Effector memory CD8-positive, alpha-beta T cell (primary cell): ENCODE measurements at regions not wholly inside any gene's neighbourhood (a gene's known extent, or its start where the extent isn't known, plus 50 kb on each side); places are given as distances from the start of the nearest gene placed in this dataset.

ENCODE experiments used
- ATAC-seq: fragments of 150-1000 bp; cut with Tn5 transposase; replicated peaks from 2 replicates; pipeline ENCODE4 v1.10.0; 2021; ENCODE audit warnings: mild to moderate bottlenecking, moderate library complexity
- DNase-seq, 3 experiments: peaks; one replicate each; pipeline ENCODE4 v3.0.0; 2021
- H3K27ac Mint-ChIP-seq, 2 donors: one replicate each; pipeline ENCODE4 v1.8.0; 2022; ENCODE audit warnings: mild to moderate bottlenecking in 2 of 2, mixed read lengths in 2 of 2, moderate library complexity in 2 of 2
- H3K27me3 Mint-ChIP-seq, 2 donors: one replicate each; pipeline ENCODE4 v1.8.0; 2022; ENCODE audit warnings: mixed read lengths in 2 of 2
- H3K36me3 Mint-ChIP-seq: one replicate; pipeline ENCODE4 v1.8.0; 2022; ENCODE audit warnings: mild to moderate bottlenecking, moderate library complexity, mixed read lengths; ENCODE audit not compliant: insufficient read depth
- H3K4me1 Mint-ChIP-seq, 2 donors: one replicate each; pipeline ENCODE4 v1.8.0; 2022; ENCODE audit warnings: low read depth in 2 of 2, mixed read lengths in 2 of 2
- H3K4me3 Mint-ChIP-seq, 2 donors: one replicate each; pipeline ENCODE4 v1.8.0; 2022; ENCODE audit warnings: mild to moderate bottlenecking in 2 of 2, mixed read lengths in 2 of 2, moderate library complexity in 2 of 2
- H3K9me3 Mint-ChIP-seq, 2 donors: one replicate each; pipeline ENCODE4 v1.8.0; 2022; ENCODE audit warnings: mixed read lengths in 2 of 2

- peaks cover 39 to 74% of the 10 kb centered on the region in 2 donors for H3K27me3 Mint-ChIP-seq
- no peaks in the 10 kb centered on the region for H3K36me3 Mint-ChIP-seq
Observed at GRCh38 chr11:120019191-120019590, 118.7 kb downstream of the TRIM29 start.

GRCh38 chr11:120017582-120018150, 120.2 kb downstream of the TRIM29 start:
- ATAC-seq (no peak), DNase-seq (no peak)
- Mint-ChIP-seq H3K36me3 (no peaks in the 10 kb centered on the region), H3K27me3 (peaks cover 34 to 67% of the 10 kb centered on the region in 2 donors), H3K9me3 (no peaks in the 10 kb centered on the region), H3K27ac (no peak overlapping the region), H3K4me3 (no peak overlapping the region), H3K4me1 (no peaks in the 10 kb centered on the region)

More at GRCh38 chr11:120019191-120019590, 118.7 kb downstream of the TRIM29 start:
- H3K4me1 Mint-ChIP-seq, result no peaks in the 10 kb centered on the region
- no peak overlapping the region for H3K4me3 Mint-ChIP-seq
- no peak for ATAC-seq
- no peak overlapping the region for H3K27ac Mint-ChIP-seq
- H3K9me3 Mint-ChIP-seq, result no peaks in the 10 kb centered on the region
- DNase-seq, result no peak

DNA sequence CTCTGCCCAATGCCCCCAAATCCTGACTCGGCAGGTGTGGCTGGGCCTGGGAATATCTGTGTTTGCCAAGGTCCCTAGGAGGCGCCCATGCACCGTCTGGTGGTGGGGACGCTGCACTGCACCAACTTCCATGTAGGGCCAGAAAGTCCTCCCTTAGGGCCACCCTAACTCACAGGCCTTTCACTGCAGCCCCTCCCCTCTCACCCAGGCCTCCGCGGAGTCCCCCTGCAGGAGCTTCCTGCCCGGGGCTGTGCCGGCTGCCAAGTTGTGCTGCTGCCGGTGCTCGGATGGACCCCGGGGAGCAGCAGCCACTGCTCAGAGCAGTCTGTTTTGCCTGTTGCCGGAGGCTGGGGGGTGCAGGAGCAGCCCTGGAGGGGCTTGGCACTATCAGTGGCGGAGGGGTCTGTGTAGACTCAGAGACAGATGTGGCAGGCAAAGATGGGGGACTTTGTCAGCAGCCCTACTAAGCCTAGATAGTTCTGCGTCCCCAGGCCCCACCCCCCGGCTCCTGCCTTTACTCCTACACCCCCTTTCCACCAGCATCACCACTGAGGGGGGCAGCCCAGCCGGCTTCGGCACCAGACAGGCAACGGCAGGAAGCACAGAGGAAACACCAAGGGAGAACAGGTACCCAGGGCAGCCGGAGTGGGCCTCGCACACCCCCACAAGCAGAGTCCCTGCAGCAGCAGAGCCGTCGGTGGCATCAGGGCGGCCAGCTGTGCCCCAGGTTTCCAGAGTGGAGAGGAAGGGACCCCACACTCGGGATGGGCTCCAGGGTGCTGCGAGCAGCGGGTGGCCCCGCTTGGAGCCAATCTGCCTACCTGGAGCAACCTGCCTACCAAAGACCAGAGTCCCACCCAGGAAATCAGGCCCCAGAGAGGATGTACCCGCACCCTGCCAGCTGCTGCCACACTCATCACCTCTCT, 124.3 kb downstream of the TRIM29 start:
- Mint-ChIP-seq H3K4me1 (no peaks in the 10 kb centered on the region), H3K4me3 (no peak overlapping the region), H3K9me3 (no peaks in the 10 kb centered on the region), H3K27ac (no peak overlapping the region), H3K36me3 (no peaks in the 10 kb centered on the region), H3K27me3 (peaks cover 59 to 89% of the 10 kb centered on the region in 2 donors)
- DNase-seq (no peak), ATAC-seq (no peak)

DNA sequence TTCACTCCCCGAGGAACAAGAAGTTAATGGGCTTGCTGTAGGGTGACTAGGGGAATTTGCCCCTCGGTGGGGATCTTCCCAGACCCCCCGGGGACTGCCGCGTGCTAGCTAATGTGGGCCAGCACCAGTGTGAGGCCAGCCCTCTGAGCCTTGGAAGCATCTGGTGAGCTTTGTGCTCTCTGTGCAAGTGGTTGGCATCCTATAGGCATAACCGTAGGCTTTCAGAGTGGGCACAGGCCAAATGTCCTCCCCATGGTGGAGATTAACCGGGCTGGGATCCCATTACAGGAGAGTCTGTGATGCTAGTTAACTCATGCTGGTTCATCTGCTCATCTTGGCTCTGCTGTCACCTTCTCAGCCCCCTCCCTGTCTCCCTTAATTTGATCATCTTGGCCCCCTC, 125.7 kb downstream of the TRIM29 start:
- DNase-seq (no peak), ATAC-seq (no peak)
- Mint-ChIP-seq H3K4me3 (no peak overlapping the region), H3K9me3 (no peaks in the 10 kb centered on the region), H3K27me3 (peaks cover 61 to 84% of the 10 kb centered on the region in 2 donors), H3K4me1 (no peaks in the 10 kb centered on the region), H3K27ac (no peak overlapping the region), H3K36me3 (no peaks in the 10 kb centered on the region)

GRCh38 chr11:120011836-120012235, 126.1 kb downstream of the TRIM29 start:
- ATAC-seq (no peak), DNase-seq (no peak)
- no peak overlapping the region for H3K27ac Mint-ChIP-seq
- H3K4me3 Mint-ChIP-seq, result no peak overlapping the region
- no peaks in the 10 kb centered on the region for H3K36me3 Mint-ChIP-seq
- no peaks in the 10 kb centered on the region for H3K9me3 Mint-ChIP-seq
- no peaks in the 10 kb centered on the region for H3K4me1 Mint-ChIP-seq
- peaks cover 59 to 80% of the 10 kb centered on the region in 2 donors for H3K27me3 Mint-ChIP-seq

DNA sequence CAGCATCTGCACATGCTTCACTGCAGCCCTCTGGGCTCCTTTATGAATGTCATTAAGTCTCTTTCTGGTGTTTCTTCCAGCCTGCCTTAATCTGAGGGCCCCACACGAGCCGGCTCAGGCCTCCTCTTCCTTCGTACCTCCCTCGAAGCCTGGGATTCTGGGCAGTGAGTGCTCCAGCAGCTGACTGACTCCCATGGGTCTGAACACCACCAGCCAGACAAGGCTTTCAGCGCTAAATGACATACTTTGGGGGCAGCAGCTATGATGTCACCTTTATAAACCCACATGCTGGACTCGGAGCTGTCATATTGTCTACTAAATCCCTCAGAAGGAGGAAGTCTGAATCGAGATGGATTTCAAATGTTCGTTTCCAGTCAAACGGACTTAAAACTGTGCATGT, 127.1 kb downstream of the TRIM29 start:
- Mint-ChIP-seq H3K27me3 (peaks cover 52 to 69% of the 10 kb centered on the region in 2 donors), H3K9me3 (no peaks in the 10 kb centered on the region), H3K4me3 (no peak overlapping the region), H3K27ac (no peak overlapping the region), H3K4me1 (no peaks in the 10 kb centered on the region), H3K36me3 (no peaks in the 10 kb centered on the region)
- ATAC-seq (no peak), DNase-seq (no peak)

GRCh38 chr11:120009938-120010337, 128.0 kb downstream of the TRIM29 start:
- H3K36me3 Mint-ChIP-seq, result peaks cover under 1% of the 10 kb centered on the region
- no peak overlapping the region for H3K4me3 Mint-ChIP-seq
- H3K4me1 Mint-ChIP-seq, result no peaks in the 10 kb centered on the region
- H3K9me3 Mint-ChIP-seq, result no peaks in the 10 kb centered on the region
- ATAC-seq (no peak), DNase-seq (no peak)
- peaks cover 45 to 61% of the 10 kb centered on the region in 2 donors for H3K27me3 Mint-ChIP-seq
- H3K27ac Mint-ChIP-seq, result no peak overlapping the region

DNA sequence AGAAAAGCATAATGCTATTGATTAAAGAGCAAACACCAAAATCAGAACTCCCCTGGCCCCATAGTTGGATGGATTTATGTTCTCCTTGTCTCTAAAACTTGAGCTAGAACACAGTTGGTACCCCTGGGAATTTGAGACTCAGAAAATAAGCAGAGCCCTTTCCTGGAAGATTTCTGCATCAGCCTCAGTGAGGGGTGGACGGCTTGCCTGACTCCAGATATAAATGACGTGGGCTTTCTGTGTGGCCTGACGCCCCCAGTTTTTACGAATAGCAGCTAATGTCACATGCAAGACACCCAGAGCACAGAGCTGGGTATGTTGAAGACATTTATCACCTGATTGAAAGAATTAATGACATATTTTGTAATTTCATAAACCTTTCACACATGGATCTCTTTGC, 130.8 kb downstream of the TRIM29 start:
- Mint-ChIP-seq H3K4me1 (no peaks in the 10 kb centered on the region), H3K4me3 (no peak overlapping the region), H3K27me3 (peaks cover 45 to 56% of the 10 kb centered on the region in 2 donors), H3K36me3 (peaks cover 2% of the 10 kb centered on the region), H3K27ac (no peak overlapping the region), H3K9me3 (no peaks in the 10 kb centered on the region)
- ATAC-seq, result no peak
- DNase-seq, result no peak

- H3K36me3 Mint-ChIP-seq, result peaks cover 2% of the 10 kb centered on the region
- no peak overlapping the region for H3K4me3 Mint-ChIP-seq
- DNase-seq, result no peak
Observed at GRCh38 chr11:120004723-120005122, 133.2 kb downstream of the TRIM29 start.

DNA sequence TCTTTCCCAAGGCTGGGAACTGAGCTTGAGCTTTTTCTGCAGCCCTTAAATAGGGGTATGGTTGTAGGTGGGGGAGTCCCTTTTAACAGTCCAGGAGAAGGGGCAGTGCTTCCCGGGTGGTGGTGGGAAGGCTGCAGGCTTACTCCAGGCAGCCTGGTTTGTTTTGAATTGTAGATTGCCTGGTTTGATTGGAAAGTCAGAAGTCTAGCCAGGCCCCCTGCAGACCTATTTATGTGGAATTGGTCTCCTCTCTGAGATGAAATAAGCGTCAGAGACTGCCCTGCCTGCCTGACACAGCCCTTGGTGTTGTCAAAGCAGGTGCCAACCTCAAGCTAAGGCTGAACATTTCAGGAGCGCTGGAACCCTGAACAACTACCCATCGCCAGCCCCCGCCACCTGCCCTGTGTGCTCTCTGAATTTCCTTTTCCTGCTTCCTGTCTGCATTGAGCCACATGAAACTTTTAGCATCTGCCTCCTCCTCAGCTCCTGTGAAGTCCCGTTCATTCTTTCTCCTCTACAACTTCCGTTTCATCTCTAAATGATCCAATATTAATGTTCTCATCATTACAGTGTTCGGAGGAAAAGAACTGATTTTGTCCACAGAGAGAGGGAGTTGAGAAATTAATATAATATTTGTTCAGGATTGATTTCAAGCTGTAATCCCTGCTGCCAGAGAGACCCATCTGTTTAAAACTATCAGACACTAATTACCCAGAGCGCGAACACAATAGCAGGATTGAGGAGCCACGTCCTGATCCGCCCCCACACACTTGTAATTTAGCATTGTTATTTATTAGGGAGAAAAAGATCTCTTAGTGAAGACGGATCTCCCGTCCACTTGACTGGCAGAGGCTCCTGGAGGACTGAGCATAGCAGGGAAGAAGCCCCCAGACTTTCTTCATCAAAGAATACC, 136.5 kb downstream of the TRIM29 start:
- Mint-ChIP-seq H3K27ac (no peak overlapping the region), H3K36me3 (peaks cover 5% of the 10 kb centered on the region), H3K27me3 (peaks cover 10 to 34% of the 10 kb centered on the region in 2 donors), H3K4me1 (no peaks in the 10 kb centered on the region), H3K9me3 (no peaks in the 10 kb centered on the region), H3K4me3 (no peak overlapping the region)
- no peak for DNase-seq
- ATAC-seq, result no peak

More at GRCh38 chr11:120004723-120005122, 133.2 kb downstream of the TRIM29 start:
- no peak for ATAC-seq
- H3K27me3 Mint-ChIP-seq, result peaks cover 31 to 51% of the 10 kb centered on the region in 2 donors
- H3K4me1 Mint-ChIP-seq, result no peaks in the 10 kb centered on the region
- no peaks in the 10 kb centered on the region for H3K9me3 Mint-ChIP-seq
- H3K27ac Mint-ChIP-seq, result no peak overlapping the region

DNA sequence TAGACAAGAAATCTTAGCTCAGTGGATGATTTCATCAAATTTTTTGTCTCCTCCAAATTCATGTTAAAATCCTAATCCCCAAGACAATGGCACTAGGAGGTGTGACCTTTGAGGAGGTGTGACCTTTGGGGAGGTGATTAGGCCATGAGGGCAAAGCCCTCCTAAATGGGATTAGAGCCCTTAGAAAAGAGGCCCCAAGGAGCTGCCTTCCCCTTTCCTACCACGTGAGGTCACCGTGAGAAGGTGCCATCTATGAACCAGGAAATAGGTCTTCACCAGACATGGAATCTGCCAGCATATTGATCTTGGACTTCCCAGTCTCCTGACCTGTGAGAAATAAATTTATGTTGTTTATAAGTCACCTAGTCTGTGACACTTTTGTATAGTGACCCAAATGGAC, 138.7 kb downstream of the TRIM29 start:
- H3K27ac Mint-ChIP-seq, result no peak overlapping the region
- ATAC-seq (no peak), DNase-seq (no peak)
- H3K4me3 Mint-ChIP-seq, result no peak overlapping the region
- peaks cover 22 to 48% of the 10 kb centered on the region in 2 donors for H3K27me3 Mint-ChIP-seq
- peaks cover 2% of the 10 kb centered on the region for H3K36me3 Mint-ChIP-seq
- no peaks in the 10 kb centered on the region for H3K4me1 Mint-ChIP-seq
- no peaks in the 10 kb centered on the region for H3K9me3 Mint-ChIP-seq

DNA sequence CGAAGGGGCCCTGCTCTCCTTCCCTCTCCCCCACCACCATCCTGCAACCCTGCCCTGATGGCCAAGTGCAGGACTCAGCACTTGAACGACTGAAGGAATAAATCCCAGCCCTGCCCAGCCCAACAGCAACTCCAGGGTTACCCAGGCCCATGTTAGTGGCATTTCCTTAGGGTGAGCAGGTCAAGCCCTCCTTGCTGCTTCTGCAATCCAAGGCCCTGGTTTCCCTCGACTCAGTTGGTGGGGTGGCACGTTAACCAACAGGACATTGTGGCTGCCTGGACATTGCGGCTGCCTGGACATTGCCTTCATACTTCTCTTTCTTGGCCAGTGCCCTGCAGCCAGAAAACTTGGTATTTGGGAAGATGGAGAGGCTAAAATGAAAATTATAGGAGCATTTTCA, 141.4 kb downstream of the TRIM29 start:
- no peaks in the 10 kb centered on the region for H3K9me3 Mint-ChIP-seq
- H3K27me3 Mint-ChIP-seq, result peaks cover 20 to 51% of the 10 kb centered on the region in 2 donors
- peaks cover 2% of the 10 kb centered on the region for H3K36me3 Mint-ChIP-seq
- H3K4me3 Mint-ChIP-seq, result no peak overlapping the region
- no peak overlapping the region for H3K27ac Mint-ChIP-seq
- ATAC-seq (no peak), DNase-seq (no peak)
- no peaks in the 10 kb centered on the region for H3K4me1 Mint-ChIP-seq

DNA sequence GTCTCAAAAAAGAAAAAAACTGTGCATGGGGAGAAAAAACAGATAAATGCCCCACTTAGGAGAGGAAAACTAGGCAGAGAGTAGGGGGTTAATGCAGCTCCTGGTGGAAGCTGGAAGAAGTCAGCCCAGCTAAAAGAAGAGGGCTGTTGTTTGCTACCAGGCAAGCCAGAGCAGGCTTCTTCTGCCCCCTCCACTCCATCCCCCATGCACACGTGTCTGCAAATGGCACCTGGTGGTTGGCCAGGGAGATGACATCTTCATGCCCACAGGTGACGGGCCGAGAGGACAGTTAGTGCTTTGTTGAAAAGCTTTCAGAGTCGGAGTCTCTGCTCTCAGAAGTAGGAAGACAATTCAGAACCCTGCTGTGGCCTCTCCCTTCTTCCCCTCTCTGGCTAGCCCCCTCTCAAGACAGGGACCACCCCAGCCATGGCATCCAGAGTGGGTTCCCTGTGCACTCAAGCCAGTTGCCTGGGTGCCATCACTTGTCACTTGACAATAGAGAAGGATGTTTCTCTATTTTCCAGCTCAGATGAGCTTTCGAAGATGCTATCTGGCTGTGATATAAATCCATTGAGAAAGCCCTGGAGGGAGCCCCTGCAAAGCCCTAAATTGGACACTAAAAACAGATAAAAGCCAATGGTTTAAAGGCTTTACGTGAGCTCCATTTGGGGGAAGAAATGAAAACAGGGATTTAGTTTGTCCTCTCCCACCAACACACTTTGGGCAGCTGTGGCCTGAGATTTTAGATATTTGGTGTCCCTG, 142.0 kb downstream of the TRIM29 start:
- peaks cover 2% of the 10 kb centered on the region for H3K36me3 Mint-ChIP-seq
- H3K4me1 Mint-ChIP-seq, result no peaks in the 10 kb centered on the region
- H3K4me3 Mint-ChIP-seq, result no peak overlapping the region
- H3K9me3 Mint-ChIP-seq, result no peaks in the 10 kb centered on the region
- H3K27ac Mint-ChIP-seq, result no peak overlapping the region
- DNase-seq (no peak), ATAC-seq (no peak)
- peaks cover 23 to 51% of the 10 kb centered on the region in 2 donors for H3K27me3 Mint-ChIP-seq
